Astrocyte (in vitro differentiated cells and primary cell): ENCODE measurements at regions not wholly inside any gene's neighbourhood (a gene's known extent, or its start where the extent isn't known, plus 50 kb on each side); places are given as distances from the start of the nearest gene placed in this dataset.

Source experiments
- DNase-seq: peaks from one replicate; pipeline ENCODE4 v3.0.0-alpha.2; 2010; ENCODE audit warnings: low read depth
- FAIRE-seq: peaks from 2 replicates; lab custom pipeline; 2011; peaks lifted over from hg19 to GRCh38; lab: Jason Lieb, UNC
- H2AFZ ChIP-seq: 2 replicates; pipeline ENCODE4 v1.6.0; 2012; ENCODE audit warnings: low read depth, low read length, inconsistent platforms
- H3K27ac ChIP-seq: 2 replicates; pipeline ENCODE4 v1.5.1; 2011; ENCODE audit warnings: low read depth, low read length, inconsistent platforms
- H3K27me3 ChIP-seq: 2 replicates; pipeline ENCODE4 v1.6.0; 2011; ENCODE audit warnings: low read length, inconsistent platforms; ENCODE audit not compliant: insufficient read depth
- H3K36me3 ChIP-seq: 2 replicates; pipeline ENCODE4 v1.5.1; 2011; ENCODE audit warnings: low read length, inconsistent platforms; ENCODE audit not compliant: insufficient read depth
- H3K4me1 ChIP-seq: 2 replicates; pipeline ENCODE4 v1.5.1; 2011; ENCODE audit warnings: low read length, inconsistent platforms; ENCODE audit not compliant: insufficient read depth
- H3K4me2 ChIP-seq: 2 replicates; pipeline ENCODE4 v1.6.0; 2012; ENCODE audit warnings: low read length, inconsistent platforms
- H3K4me3 ChIP-seq: 2 replicates; pipeline ENCODE4 v1.5.1; 2011; ENCODE audit warnings: low read depth, mild to moderate bottlenecking, low read length, inconsistent platforms; ENCODE audit not compliant: insufficient read depth
- H3K79me2 ChIP-seq: 2 replicates; pipeline ENCODE4 v1.6.0; 2012; ENCODE audit warnings: mild to moderate bottlenecking, low read length, inconsistent platforms; ENCODE audit not compliant: insufficient read depth
- H3K9ac ChIP-seq: 2 replicates; pipeline ENCODE4 v1.6.0; 2012; ENCODE audit warnings: mild to moderate bottlenecking, low read length, inconsistent platforms
- H3K9me3 ChIP-seq: 2 replicates; pipeline ENCODE4 v1.5.1; 2012; ENCODE audit warnings: low read depth, mild to moderate bottlenecking, low read length, inconsistent platforms; ENCODE audit not compliant: insufficient read depth
- H4K20me1 ChIP-seq: 2 replicates; pipeline ENCODE4 v1.6.0; 2012; ENCODE audit warnings: low read length, inconsistent platforms; ENCODE audit not compliant: insufficient read depth
- H3K27ac Mint-ChIP-seq: one replicate; pipeline ENCODE4 v1.8.0; 2021; ENCODE audit warnings: mild to moderate bottlenecking, mixed read lengths; ENCODE audit not compliant: unreplicated experiment
- H3K27me3 Mint-ChIP-seq: one replicate; pipeline ENCODE4 v1.8.0; 2021; ENCODE audit warnings: low read depth, mixed read lengths; ENCODE audit not compliant: unreplicated experiment
- H3K36me3 Mint-ChIP-seq: one replicate; pipeline ENCODE4 v1.8.0; 2021; ENCODE audit warnings: low read depth, mixed read lengths; ENCODE audit not compliant: unreplicated experiment
- H3K4me1 Mint-ChIP-seq: one replicate; pipeline ENCODE4 v1.8.0; 2021; ENCODE audit warnings: low read depth, mixed read lengths; ENCODE audit not compliant: unreplicated experiment
- H3K4me3 Mint-ChIP-seq: one replicate; pipeline ENCODE4 v1.8.0; 2021; ENCODE audit warnings: mild to moderate bottlenecking, moderate library complexity, mixed read lengths; ENCODE audit not compliant: unreplicated experiment
- H3K9me3 Mint-ChIP-seq: one replicate; pipeline ENCODE4 v1.8.0; 2021; ENCODE audit warnings: mild to moderate bottlenecking, mixed read lengths; ENCODE audit not compliant: unreplicated experiment
- CTCF ChIP-seq: IDR thresholded peaks from 2 replicates; pipeline ENCODE4 v1.5.1; 2011; ENCODE audit warnings: low read depth, mild to moderate bottlenecking, inconsistent platforms, low read length, moderate library complexity; ENCODE audit not compliant: insufficient read depth
- EZH2 ChIP-seq: IDR thresholded peaks from 2 replicates; pipeline ENCODE4 v1.6.1; 2012; ENCODE audit warnings: mild to moderate bottlenecking, low read length, inconsistent platforms; ENCODE audit not compliant: insufficient read depth

- no peaks in the 10 kb centered on the region for H3K79me2 ChIP-seq
- no peaks in the 10 kb centered on the region for H3K4me1 ChIP-seq
- no peak overlapping the region for H3K4me3 ChIP-seq
- Mint-ChIP-seq H3K27me3 (no peaks in the 10 kb centered on the region), H3K4me1 (no peaks in the 10 kb centered on the region), H3K4me3 (no peak overlapping the region), H3K36me3 (no peaks in the 10 kb centered on the region), H3K9me3 (no peaks in the 10 kb centered on the region), H3K27ac (no peak overlapping the region)
- no peaks in the 10 kb centered on the region for H3K9me3 ChIP-seq
- DNase-seq (no peak), FAIRE-seq (no peak)
- H3K9ac ChIP-seq = no peak overlapping the region
- no peaks in the 10 kb centered on the region for H3K27me3 ChIP-seq
- no peaks in the 10 kb centered on the region for H3K36me3 ChIP-seq
- no peak overlapping the region for H2AFZ ChIP-seq
- no peaks in the 10 kb centered on the region for H4K20me1 ChIP-seq
- no peak overlapping the region for H3K27ac ChIP-seq
- H3K4me2 ChIP-seq = no peak overlapping the region
- TF ChIP-seq EZH2 (no peak), CTCF (no peak)
Measured at GRCh38 chr4:116320859-116321258, 764.5 kb downstream of the TRAM1L1 start.

- no peaks in the 10 kb centered on the region for H3K9me3 Mint-ChIP-seq
- H3K27ac Mint-ChIP-seq = no peak overlapping the region
- DNase-seq = no peak
- TF ChIP-seq EZH2 (no peak), CTCF (no peak)
- no peaks in the 10 kb centered on the region for H3K36me3 Mint-ChIP-seq
- H3K4me3 Mint-ChIP-seq = no peak overlapping the region
- Histone ChIP-seq H3K9ac (no peak overlapping the region), H3K27me3 (no peaks in the 10 kb centered on the region), H3K36me3 (no peaks in the 10 kb centered on the region), H2AFZ (no peak overlapping the region), H3K4me1 (no peaks in the 10 kb centered on the region), H3K9me3 (no peaks in the 10 kb centered on the region), H3K27ac (no peak overlapping the region), H3K79me2 (no peaks in the 10 kb centered on the region), H3K4me2 (no peak overlapping the region), H3K4me3 (no peak overlapping the region), H4K20me1 (no peaks in the 10 kb centered on the region)
- no peak for FAIRE-seq
- H3K4me1 Mint-ChIP-seq = no peaks in the 10 kb centered on the region
- H3K27me3 Mint-ChIP-seq = no peaks in the 10 kb centered on the region
Measured at GRCh38 chr4:116303736-116304188, 781.6 kb downstream of the TRAM1L1 start.

GRCh38 chr4:116302990-116303735 lies 782.2 kb downstream of the TRAM1L1 start:
- H3K36me3 ChIP-seq = no peaks in the 10 kb centered on the region
- no peaks in the 10 kb centered on the region for H3K4me1 ChIP-seq
- H3K27ac Mint-ChIP-seq = no peak overlapping the region
- no peaks in the 10 kb centered on the region for H3K79me2 ChIP-seq
- H3K27me3 ChIP-seq = no peaks in the 10 kb centered on the region
- no peak overlapping the region for H3K4me2 ChIP-seq
- H4K20me1 ChIP-seq = no peaks in the 10 kb centered on the region
- no peaks in the 10 kb centered on the region for H3K9me3 Mint-ChIP-seq
- no peak overlapping the region for H2AFZ ChIP-seq
- FAIRE-seq (no peak), DNase-seq (no peak)
- no peak overlapping the region for H3K4me3 ChIP-seq
- H3K27me3 Mint-ChIP-seq = no peaks in the 10 kb centered on the region
- no peak overlapping the region for H3K27ac ChIP-seq
- no peaks in the 10 kb centered on the region for H3K36me3 Mint-ChIP-seq
- no peaks in the 10 kb centered on the region for H3K9me3 ChIP-seq
- TF ChIP-seq EZH2 = no peak
- H3K4me3 Mint-ChIP-seq = no peak overlapping the region
- H3K4me1 Mint-ChIP-seq = no peaks in the 10 kb centered on the region
- H3K9ac ChIP-seq = no peak overlapping the region
